ENCODE measurements at regions not wholly inside any gene's neighbourhood (a gene's known extent, or its start where the extent isn't known, plus 50 kb on each side); places are given as distances from the start of the nearest gene placed in this dataset.

DNA sequence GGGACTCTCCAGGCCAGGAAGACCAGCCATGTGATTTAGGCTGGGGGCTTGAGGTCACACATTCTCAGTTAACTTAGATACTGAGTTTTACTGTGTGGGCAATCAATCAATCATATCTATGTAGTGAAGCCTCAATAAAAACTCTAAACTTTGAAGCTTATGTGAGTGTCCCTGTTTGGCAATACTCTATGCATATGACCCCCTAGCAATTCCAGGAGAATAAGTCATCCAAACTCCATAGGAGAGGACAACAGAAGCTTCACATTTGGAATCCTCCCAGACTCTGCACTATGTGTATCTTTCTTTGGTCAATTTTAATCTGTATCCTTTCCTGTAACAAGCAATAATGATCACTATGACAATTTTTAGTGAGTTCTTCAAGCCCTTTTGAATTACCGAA lies 216.8 kb upstream of the RGMB start:
- H2AFZ ChIP-seq (ENCODE audit: insufficient read depth, low read depth, low read length, poor library complexity, severe bottlenecking): no peak overlapping the region
- ChIA-PET POLR2A (no interaction called here), CTCF (no interaction called here)
- H4K20me1 ChIP-seq (ENCODE audit: control insufficient read depth, insufficient read depth, low read length, poor library complexity, severe bottlenecking): no peaks in the 10 kb centered on the region
- no peaks in the 10 kb centered on the region for H3K27me3 ChIP-seq (replicated peaks in 1 of 4; ENCODE audit: control extremely low read depth in 1 of 4, control insufficient read depth in 3 of 4, insufficient read depth in 4 of 4, low read length in 3 of 4)
- no peaks in the 10 kb centered on the region for H3K9me3 ChIP-seq (ENCODE audit: control extremely low read depth in 1 of 3, control insufficient read depth in 2 of 3, insufficient read depth in 1 of 3, low read length in 2 of 3)
- TF ChIP-seq, protein P1, sequence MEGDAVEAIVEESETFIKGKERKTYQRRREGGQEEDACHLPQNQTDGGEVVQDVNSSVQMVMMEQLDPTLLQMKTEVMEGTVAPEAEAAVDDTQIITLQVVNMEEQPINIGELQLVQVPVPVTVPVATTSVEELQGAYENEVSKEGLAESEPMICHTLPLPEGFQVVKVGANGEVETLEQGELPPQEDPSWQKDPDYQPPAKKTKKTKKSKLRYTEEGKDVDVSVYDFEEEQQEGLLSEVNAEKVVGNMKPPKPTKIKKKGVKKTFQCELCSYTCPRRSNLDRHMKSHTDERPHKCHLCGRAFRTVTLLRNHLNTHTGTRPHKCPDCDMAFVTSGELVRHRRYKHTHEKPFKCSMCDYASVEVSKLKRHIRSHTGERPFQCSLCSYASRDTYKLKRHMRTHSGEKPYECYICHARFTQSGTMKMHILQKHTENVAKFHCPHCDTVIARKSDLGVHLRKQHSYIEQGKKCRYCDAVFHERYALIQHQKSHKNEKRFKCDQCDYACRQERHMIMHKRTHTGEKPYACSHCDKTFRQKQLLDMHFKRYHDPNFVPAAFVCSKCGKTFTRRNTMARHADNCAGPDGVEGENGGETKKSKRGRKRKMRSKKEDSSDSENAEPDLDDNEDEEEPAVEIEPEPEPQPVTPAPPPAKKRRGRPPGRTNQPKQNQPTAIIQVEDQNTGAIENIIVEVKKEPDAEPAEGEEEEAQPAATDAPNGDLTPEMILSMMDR (IDR thresholded peaks at IDR 0.05): no peak
- no peak for TF ChIP-seq EZH2 (IDR thresholded peaks at IDR 0.05; ENCODE audit: borderline replicate concordance, insufficient read depth, low read depth, low read length, poor library complexity, severe bottlenecking)
- DNase-seq (no peak), ATAC-seq (ENCODE audit: low read depth) (no peak)
- Mint-ChIP-seq H3K27ac (no peak overlapping the region), H3K9me3 (ENCODE audit: insufficient read depth) (no peaks in the 10 kb centered on the region), H3K27me3 (no peaks in the 10 kb centered on the region), H3K4me3 (no peak overlapping the region), H3K4me1 (no peaks in the 10 kb centered on the region)
- no peak overlapping the region for H3K4me3 ChIP-seq (ENCODE audit: control extremely low read depth in 1 of 5, extremely low read depth in 1 of 5, insufficient read depth in 1 of 5, low read depth in 2 of 5, low read length in 4 of 5)
- no peak overlapping the region for H3K27ac ChIP-seq (ENCODE audit: low read length in 2 of 2)
- H3K79me2 ChIP-seq (ENCODE audit: control insufficient read depth, insufficient read depth, low read length): no peaks in the 10 kb centered on the region
- H3K4me2 ChIP-seq (replicated peaks; ENCODE audit: low read depth, low read length, poor library complexity, severe bottlenecking): no peak overlapping the region
- no peak overlapping the region for H3K9ac ChIP-seq (ENCODE audit: low read length)
- WGBS (ENCODE audit: insufficient coverage): 100% methylated on average over 1 of the region's 1 CpG
- H3K36me3 ChIP-seq (replicated peaks in 1 of 2; ENCODE audit: control extremely low read depth in 1 of 2, control insufficient read depth in 1 of 2, extremely low read depth in 1 of 2, insufficient read depth in 2 of 2, low read length in 1 of 2): no peaks in the 10 kb centered on the region
- H3K4me1 ChIP-seq (ENCODE audit: control insufficient read depth in 2 of 2, insufficient read depth in 2 of 2, low read length in 2 of 2): no peaks in the 10 kb centered on the region
- intact Hi-C loops (cut with micrococcal nuclease): no loop called here

DNA sequence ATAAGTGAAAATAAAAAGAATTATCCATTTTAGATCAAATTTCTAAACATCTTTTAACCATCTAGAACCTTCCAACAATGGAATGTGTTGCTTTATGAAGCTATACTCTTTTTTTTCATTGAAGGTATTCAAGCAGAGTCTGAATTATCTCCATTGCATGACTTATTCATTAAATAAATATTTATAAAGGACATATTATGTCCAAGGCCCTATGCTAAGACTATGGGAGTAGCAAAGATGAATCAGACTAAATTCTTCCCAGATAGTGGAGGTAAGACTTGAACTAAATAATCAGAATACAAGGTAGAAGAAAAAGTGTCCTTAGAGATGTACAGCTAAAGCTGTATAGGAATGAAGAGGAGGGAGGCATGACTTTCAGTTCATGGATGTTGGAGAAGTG lies 215.5 kb upstream of the RGMB start:
- Histone ChIP-seq H3K27ac (ENCODE audit: low read length in 2 of 2) (no peak overlapping the region), H3K9ac (ENCODE audit: low read length) (no peak overlapping the region), H3K4me1 (ENCODE audit: control insufficient read depth in 2 of 2, insufficient read depth in 2 of 2, low read length in 2 of 2) (no peaks in the 10 kb centered on the region), H3K9me3 (ENCODE audit: control extremely low read depth in 1 of 3, control insufficient read depth in 2 of 3, insufficient read depth in 1 of 3, low read length in 2 of 3) (no peaks in the 10 kb centered on the region), H3K4me3 (ENCODE audit: control extremely low read depth in 1 of 5, extremely low read depth in 1 of 5, insufficient read depth in 1 of 5, low read depth in 2 of 5, low read length in 4 of 5) (no peak overlapping the region), H3K79me2 (ENCODE audit: control insufficient read depth, insufficient read depth, low read length) (no peaks in the 10 kb centered on the region), H3K4me2 (replicated peaks; ENCODE audit: low read depth, low read length, poor library complexity, severe bottlenecking) (no peak overlapping the region), H3K27me3 (replicated peaks in 1 of 4; ENCODE audit: control extremely low read depth in 1 of 4, control insufficient read depth in 3 of 4, insufficient read depth in 4 of 4, low read length in 3 of 4) (no peaks in the 10 kb centered on the region), H3K36me3 (replicated peaks in 1 of 2; ENCODE audit: control extremely low read depth in 1 of 2, control insufficient read depth in 1 of 2, extremely low read depth in 1 of 2, insufficient read depth in 2 of 2, low read length in 1 of 2) (no peaks in the 10 kb centered on the region), H4K20me1 (ENCODE audit: control insufficient read depth, insufficient read depth, low read length, poor library complexity, severe bottlenecking) (no peaks in the 10 kb centered on the region), H2AFZ (ENCODE audit: insufficient read depth, low read depth, low read length, poor library complexity, severe bottlenecking) (no peak overlapping the region)
- Mint-ChIP-seq H3K9me3 (ENCODE audit: insufficient read depth) (no peaks in the 10 kb centered on the region), H3K27ac (no peak overlapping the region), H3K4me1 (no peaks in the 10 kb centered on the region), H3K4me3 (no peak overlapping the region), H3K27me3 (no peaks in the 10 kb centered on the region)
- ChIA-PET POLR2A (no interaction called here), CTCF (no interaction called here)
- DNase-seq (no peak), ATAC-seq (ENCODE audit: low read depth) (no peak)
- intact Hi-C loops (cut with micrococcal nuclease): no loop called here
- TF ChIP-seq, protein P1 (IDR thresholded peaks at IDR 0.05): no peak
- TF ChIP-seq EZH2 (IDR thresholded peaks at IDR 0.05; ENCODE audit: borderline replicate concordance, insufficient read depth, low read depth, low read length, poor library complexity, severe bottlenecking): no peak
